ENCODE measurements at regions not wholly inside any gene's neighbourhood (a gene's known extent, or its start where the extent isn't known, plus 50 kb on each side); places are given as distances from the start of the nearest gene placed in this dataset.
A peak's percentile ranks its signal among the peaks of the same experiment; 100 is the strongest.

DNA sequence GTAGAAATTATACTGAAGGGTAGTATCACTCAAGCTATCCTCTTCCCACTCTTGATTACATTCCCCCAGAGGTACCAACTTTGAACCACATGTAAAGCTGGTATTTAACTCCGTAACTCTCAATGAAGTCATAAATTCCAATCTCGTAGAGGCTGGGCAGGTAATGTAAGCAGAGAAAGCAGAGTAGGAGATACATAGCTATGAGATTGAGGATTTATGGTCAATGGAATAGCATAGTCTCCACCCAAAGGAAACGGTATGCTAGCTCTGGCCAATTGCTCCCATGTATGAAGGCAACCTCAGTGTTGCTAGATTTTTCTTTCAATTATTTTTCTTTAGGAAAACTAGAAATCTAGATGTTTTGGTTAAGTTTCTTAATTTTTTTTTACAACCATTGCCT, 163.1 kb upstream of the NRIP1 start:
- Histone ChIP-seq H3K27ac (no peak overlapping the region), H3K9me3 (no peaks in the 10 kb centered on the region), H3K4me3 (no peak overlapping the region), H3K27me3 (no peaks in the 10 kb centered on the region), H3K4me1 (no peaks in the 10 kb centered on the region), H3K36me3 (no peaks in the 10 kb centered on the region)
- ATAC-seq (no peak), DNase-seq (no peak)
- intact Hi-C loops (cut with DNase I) = no loop called here
- no peak for TF ChIP-seq CTCF (IDR thresholded peaks at IDR 0.05)

DNA sequence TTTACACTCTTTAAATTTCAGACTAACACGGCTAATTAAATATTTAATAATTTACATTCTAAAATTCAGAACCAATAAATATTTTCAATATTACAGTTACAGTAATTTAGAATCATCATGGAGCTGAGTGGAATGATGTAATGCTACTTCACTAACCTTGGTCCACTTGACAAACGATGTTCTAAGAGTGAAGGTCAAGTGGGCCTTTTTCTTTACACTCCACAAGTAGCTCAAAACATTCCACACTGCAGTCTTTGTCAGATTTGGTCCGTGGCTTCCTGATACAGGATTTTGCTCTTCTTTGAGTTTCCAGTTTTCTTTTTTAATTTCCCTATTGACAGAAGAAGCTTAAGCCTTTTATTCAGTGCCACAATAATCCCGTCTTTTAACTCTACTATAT, 164.6 kb upstream of the NRIP1 start:
- Histone ChIP-seq H3K36me3 (no peaks in the 10 kb centered on the region), H3K27ac (no peak overlapping the region), H3K4me3 (no peak overlapping the region), H3K9me3 (no peaks in the 10 kb centered on the region), H3K4me1 (no peaks in the 10 kb centered on the region), H3K27me3 (no peaks in the 10 kb centered on the region)
- no peak for DNase-seq
- no peak for ATAC-seq
- TF ChIP-seq CTCF (IDR thresholded peaks at IDR 0.05) = no peak
- intact Hi-C loops (cut with DNase I) = no loop called here

DNA sequence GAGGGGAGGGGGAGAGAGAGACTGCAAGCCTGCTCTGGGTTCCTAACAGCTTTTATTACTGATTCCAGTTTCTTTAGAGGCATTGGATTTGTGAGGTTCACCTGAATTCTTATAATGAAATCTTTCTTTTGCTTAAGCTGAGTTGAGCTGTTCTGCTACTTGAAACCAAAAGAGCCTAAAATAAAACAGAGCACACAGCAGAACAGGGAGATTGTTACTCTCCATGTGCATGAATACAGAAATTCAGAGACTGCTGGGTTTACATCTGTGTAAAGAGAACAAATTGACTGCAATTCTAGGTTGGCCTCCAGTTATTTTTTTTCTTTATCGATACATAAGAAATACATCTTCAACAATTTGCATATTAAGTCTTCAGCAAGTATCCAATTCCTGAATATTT, 168.8 kb upstream of the NRIP1 start:
- DNase-seq (no peak), ATAC-seq (no peak)
- Histone ChIP-seq H3K27ac (no peak overlapping the region), H3K27me3 (no peaks in the 10 kb centered on the region), H3K4me1 (no peaks in the 10 kb centered on the region), H3K36me3 (no peaks in the 10 kb centered on the region), H3K9me3 (no peaks in the 10 kb centered on the region), H3K4me3 (no peak overlapping the region)
- no peak for TF ChIP-seq CTCF (IDR thresholded peaks at IDR 0.05)
- intact Hi-C loops (cut with DNase I) = no loop called here

DNA sequence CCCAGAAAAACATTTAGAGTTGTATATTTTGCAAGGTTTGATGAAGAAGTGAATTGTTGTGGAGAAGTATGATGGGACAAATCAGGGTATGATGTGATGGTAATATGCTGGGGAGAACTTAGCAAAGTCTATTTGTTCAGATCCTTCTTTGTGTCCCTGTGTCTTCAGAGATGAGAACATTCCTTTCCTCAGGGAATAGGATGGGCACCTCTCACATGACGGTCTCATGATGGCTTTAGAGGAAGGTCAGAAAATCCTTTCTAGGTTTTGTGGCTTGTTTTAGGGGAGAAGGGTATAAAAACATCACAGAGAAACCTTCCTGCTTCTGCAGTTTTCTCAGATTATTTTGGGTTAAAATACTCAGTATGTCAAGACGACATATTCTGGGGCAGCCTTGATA, 171.3 kb upstream of the NRIP1 start:
- ATAC-seq (no peak), DNase-seq (no peak)
- Histone ChIP-seq H3K27me3 (no peaks in the 10 kb centered on the region), H3K27ac (no peak overlapping the region), H3K4me1 (no peaks in the 10 kb centered on the region), H3K9me3 (no peaks in the 10 kb centered on the region), H3K4me3 (no peak overlapping the region), H3K36me3 (no peaks in the 10 kb centered on the region)
- no peak for TF ChIP-seq CTCF (IDR thresholded peaks at IDR 0.05)
- intact Hi-C loops (cut with DNase I) = no loop called here

DNA sequence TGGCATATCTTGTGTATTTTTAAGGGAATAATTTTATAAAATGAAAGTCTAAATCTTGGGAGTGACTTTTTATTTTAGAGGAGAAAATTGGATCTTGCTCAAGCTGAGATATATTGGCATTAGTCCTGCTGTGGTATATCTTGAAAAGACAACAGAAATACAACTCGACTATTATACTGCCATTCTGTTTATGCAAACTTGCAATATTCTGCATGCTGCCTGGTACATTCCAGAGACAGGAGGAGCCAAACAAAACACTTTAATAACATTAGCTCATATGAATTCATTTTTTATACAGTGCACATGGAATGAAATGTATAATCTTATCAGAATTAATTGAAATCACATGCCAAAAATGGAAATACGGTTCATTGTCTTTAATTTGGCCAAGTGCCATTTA, 176.0 kb upstream of the NRIP1 start:
- Histone ChIP-seq H3K4me1 (no peaks in the 10 kb centered on the region), H3K36me3 (no peaks in the 10 kb centered on the region), H3K27ac (no peak overlapping the region), H3K9me3 (no peaks in the 10 kb centered on the region), H3K27me3 (no peaks in the 10 kb centered on the region), H3K4me3 (no peak overlapping the region)
- TF ChIP-seq CTCF (IDR thresholded peaks at IDR 0.05) = no peak
- ATAC-seq = no peak
- DNase-seq = no peak
- intact Hi-C loops (cut with DNase I) = no loop called here

DNA sequence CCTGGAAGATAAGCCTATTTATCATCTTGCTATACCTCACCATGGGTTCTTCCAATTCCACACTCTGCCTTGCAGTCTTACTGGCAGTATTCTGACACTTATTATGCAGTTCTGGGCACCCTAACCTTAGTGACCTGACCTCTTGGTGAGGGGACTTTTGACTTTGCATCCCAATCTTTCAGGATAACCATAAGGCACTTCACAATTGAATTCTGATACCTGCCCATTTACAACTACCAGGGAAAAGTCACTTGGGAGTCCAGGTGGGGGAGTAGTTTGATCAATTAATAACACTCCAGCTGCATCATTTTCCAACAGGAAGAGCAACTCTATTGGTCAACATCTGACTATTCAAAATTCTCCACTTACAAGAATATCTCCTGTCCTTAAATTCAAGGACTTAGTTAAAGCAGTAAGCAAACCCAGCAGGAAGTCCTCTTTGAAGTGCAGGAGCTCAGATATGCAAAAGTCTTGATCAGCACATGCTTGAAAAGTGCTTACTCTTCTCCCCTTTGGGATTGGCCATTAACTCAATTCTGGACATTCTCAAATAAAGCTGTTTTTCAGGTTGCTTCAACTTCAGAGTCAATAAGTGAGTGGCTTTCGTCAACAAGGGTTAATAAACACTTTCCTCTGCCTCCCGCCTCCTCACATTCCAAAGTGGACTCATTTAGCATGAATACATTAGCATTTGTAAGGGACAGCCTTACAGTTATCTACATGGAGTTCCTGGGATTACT, 177.4 kb upstream of the NRIP1 start:
- Histone ChIP-seq H3K27me3 (no peaks in the 10 kb centered on the region), H3K27ac (no peak overlapping the region), H3K9me3 (no peaks in the 10 kb centered on the region), H3K4me1 (no peaks in the 10 kb centered on the region), H3K36me3 (no peaks in the 10 kb centered on the region), H3K4me3 (no peak overlapping the region)
- ATAC-seq = peak; percentile 41
- no peak for TF ChIP-seq CTCF (IDR thresholded peaks at IDR 0.05)
- intact Hi-C loops (cut with DNase I) = no loop called here
- no peak for DNase-seq
